HG02678 (cell line): ENCODE measurements at regions not wholly inside any gene's neighbourhood (a gene's known extent, or its start where the extent isn't known, plus 50 kb on each side); places are given as distances from the start of the nearest gene placed in this dataset.
"Not testable (repeated sequence)": the region's sequence is repeated elsewhere in the genome, so short reads cannot be mapped to it uniquely, and the experiment has no call there.

Experiments
- ATAC-seq: cut with Tn5 transposase; IDR thresholded peaks from one replicate; pipeline ENCODE4 v1.9.1; 2021; ENCODE audit warnings: mild to moderate bottlenecking, moderate library complexity; ENCODE audit not compliant: unreplicated experiment

DNA sequence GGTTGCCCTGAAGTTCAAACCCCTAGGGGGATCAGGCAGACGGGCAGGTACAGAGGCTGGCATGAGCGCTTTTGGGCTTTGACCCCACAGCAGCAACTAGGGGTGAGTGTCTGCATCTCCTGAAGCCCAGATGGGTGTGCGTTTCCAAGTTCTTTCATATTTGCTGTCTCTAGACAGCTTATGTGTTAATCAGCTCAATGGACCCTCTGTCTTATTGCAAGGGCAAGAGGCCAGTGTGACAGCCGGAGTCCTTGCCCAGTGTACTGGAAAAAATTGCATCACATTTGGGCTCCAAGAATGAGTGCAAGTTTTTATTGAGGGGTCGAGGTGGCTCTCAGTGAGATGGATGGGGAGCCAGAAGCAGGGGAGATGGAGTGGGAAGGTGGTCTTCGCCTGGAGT, 1863.7 kb upstream of the RAG2 start:
- ATAC-seq, result no peak

DNA sequence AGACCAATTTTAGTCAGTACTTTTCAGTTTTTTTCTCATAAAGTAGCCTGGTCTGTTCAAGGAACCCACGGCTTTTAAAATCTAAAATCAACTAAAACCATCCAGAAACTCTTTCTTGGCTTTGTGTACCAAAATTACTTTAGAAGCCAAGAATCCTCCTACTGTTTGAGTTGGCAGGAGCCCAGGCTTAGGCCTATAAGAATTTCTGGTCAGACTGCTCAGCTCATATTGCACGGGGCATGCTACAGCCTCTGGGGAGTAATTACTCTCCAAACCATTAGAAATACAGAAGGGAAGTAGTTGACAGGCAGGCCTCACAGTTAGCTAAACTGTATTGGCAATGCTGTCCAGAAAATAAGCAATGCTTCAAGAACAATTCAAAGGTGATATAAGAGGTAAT, 1862.9 kb upstream of the RAG2 start:
- no peak for ATAC-seq

DNA sequence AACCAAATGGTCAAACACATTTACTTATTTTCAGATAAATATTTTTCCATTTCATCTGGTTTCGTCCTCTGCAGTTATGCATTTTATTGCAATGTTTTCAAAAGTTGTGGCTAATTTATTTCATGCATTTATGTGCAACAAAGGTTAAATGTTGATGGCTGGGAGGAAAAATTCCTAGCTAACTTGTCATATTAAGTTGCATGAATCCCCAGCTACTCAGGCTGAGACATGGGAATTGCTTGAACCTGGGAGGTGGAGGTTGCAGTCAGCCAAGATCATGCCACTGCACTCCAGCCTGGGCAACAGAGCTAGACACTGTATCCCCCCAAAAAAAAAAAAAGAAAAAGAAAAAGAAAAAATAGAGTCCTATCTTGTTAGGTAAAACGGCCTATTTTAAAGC, 1862.4 kb upstream of the RAG2 start:
- ATAC-seq, result no peak

DNA sequence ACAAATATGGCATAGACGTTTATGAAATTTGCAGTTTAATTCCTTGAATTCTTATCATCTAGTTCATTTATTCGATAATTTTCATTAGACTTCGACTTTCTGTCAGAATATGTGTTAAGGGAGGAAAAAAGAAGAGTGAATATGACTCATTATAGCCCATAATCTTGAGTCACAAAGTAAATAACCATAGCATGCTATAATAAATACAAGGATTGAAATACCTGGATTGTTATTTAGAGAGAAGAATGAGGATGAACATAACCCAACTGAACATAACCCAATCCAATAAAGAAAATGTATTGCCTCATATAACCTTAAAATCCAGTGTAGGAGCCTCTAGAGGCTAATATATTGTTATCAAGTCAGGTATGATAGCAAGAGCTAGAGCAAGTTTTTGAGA, 1858.3 kb upstream of the RAG2 start:
- no peak for ATAC-seq

DNA sequence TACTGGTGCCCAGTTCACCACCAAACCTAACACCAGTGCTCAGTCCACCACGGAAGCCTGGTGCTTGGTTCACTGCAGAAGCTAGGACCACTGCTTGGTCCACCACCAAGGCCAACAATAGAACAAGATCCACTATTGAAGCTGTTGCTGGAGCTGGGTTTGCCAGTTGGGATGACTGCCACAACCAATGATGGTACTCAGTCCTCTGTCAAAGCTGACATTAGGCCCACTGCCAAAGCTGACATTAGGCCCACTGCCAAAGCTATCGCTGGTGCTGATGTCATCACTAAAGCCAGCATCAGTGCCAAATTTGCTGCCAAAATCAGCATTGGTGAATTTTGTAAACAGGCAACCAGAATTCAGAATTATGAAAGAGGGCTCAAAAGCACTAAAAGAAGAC, 1850.2 kb upstream of the RAG2 start:
- ATAC-seq, result no peak

DNA sequence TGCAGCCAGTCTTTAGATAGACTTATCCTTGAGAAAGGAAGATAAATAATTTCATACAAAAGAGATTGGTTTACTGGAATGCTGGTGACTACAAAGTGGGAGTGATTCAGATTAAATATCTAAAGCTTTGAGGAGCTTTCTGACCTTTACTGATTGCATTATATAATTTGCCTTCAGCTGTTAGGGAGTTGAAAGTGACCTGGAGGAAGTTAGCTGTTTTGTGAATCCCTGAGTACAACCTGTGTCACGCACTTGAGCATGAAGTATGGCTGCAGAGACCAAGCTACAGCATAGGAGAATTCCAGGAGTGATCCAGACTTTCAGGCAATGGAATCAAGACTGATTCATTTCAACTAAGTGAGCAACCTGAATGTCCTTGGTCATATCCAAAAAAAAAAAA, 1848.3 kb upstream of the RAG2 start:
- ATAC-seq, result no peak

DNA sequence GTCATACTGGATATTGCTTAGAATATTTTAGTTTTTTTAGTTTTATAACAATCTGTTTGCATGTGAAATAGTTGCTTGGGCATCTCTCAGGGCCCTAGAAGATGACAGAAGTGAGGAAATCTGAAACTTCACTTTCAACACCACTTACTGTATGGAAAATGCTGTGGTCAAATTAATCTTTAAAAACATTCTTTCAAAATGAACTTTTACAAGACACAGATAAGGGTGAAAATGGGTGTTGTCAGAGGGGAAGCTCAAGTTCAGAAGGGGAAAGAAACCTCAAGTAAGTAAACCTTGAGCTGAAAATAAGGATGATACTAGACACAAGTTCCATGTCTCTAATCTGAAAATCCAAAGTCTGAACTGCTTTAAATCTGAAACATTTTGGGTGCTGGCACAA, 1840.1 kb upstream of the RAG2 start:
- no peak for ATAC-seq

DNA sequence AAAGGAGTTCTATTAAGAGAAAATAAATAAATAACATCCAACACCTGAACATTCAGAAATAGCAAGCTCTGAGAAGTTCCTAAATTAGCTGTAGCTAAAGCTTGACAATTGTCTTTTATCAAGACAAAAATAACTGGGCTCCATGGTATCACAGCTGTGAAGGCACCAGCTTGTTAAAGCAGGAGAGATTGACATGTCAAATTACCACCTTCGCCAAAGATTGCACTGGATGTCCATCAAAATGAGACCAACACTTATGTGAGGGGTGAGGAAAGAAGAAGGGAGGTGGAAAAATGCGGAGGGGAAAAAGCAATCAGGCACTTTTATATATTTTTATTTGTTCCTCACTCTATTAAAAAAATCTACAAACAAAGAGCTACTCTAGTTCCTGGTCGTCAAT, 1827.5 kb upstream of the RAG2 start:
- no peak for ATAC-seq

DNA sequence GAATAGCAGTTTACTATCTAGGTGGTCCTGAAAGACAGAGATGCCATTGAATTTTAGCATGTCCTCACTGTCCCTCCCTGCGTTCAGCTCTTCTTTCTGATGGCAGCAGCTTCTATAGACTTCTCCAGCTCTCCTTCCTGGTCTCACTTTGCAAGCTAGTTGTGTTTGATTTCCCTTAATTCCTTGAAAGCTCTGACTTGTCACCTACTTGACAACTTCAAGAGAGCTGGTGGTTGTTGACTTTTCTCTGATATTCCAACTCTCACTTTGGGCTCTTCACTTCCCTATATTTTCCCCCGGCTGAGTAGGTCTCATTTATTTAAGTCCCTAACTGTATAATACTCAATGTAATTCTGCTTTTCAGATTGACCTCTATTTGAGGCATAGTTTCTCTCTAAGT, 1825.0 kb upstream of the RAG2 start:
- no peak for ATAC-seq

DNA sequence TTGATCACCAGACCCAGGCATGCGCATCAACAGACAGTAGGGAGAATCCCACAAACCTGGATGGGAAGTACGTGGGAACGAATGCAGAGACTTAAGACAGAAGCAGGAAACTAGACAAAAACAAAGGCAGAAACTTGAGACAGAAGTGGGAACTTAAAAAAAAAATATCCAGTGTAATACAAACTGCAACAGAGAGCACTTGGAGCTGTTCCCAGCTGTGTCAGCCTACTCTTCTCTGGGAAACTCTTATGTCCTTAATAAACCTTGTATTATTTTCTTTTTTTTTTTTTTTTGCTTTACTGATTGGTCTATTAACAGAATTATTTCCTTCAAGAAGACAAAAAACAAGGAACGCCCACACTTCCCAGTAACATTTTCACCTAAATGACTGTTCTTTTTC, 1818.1 kb upstream of the RAG2 start:
- ATAC-seq, result no peak

DNA sequence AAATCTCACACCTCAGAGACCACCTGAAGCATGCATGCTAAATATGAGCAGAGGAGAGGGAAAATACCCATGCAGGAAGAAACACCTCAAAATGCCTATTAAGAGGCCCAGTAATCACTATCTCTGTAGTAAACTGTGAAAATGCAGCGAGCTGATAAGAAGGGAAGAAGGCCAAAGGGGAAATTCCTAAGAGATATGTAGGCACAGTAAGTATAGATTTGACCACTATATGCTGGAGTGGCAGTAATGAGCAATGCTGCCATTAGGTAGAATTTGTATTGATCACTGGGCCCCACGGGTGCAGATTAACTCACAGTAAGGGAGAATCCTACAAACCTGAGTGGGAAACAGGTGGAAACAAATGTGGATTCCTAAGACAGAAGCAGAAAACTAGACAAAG, 1813.1 kb upstream of the RAG2 start:
- no peak for ATAC-seq

DNA sequence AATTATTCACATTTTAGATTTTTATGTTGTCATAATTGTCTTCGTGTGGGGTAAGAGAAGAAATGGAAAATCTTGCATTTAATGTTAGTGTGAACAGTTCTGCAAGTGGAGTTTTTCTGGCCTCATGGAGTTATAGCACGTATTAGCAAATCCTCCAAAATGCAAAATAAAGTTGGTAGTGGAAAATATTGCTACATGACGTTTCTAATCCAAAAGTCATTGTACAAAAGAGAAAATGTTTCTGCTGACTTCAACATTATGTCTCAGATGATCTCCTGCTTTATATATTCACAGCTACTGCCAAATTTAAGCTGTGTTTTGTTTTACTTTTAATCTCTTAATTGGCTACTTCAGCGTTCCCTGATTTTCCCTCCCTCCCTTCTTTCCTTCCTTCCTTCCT, 1804.0 kb upstream of the RAG2 start:
- no peak for ATAC-seq

DNA sequence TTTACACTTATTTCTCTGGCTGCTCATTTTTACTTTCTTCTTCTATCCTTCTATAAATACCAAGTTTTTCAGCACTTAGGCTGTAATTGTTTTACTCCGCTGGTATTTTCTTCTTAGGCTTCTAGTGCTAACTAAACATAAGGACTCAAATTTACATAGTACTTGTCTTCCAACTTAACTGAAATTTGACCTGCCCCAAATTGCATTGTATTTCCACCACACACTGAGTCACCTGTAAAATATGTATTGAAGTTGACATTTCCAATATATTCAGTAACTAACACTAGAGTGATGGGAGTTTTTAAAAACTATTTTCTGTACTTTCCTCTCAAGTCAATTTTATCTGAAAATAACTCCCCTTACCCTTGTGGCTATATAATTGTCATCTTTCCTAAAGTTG, 1794.1 kb upstream of the RAG2 start:
- ATAC-seq, result no peak

DNA sequence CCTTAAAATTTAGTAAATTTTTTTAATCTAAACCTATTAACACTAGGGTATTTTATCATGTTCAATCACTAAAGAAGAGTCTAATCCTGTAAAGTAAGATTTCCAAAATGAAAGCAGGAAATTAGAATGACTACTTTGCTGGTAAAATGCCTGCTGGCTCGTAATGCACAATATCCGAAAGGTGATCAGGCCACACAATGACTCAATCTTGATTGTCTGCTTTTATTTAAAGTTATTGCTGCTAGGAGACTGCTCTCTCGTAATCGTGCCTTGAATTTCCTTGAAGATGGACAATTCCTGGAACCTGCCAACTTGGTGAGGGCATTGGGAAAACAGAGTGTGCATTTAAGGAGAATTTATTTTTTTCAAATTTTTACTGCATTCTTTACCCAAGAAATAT, 1786.5 kb upstream of the RAG2 start:
- ATAC-seq, result no peak

DNA sequence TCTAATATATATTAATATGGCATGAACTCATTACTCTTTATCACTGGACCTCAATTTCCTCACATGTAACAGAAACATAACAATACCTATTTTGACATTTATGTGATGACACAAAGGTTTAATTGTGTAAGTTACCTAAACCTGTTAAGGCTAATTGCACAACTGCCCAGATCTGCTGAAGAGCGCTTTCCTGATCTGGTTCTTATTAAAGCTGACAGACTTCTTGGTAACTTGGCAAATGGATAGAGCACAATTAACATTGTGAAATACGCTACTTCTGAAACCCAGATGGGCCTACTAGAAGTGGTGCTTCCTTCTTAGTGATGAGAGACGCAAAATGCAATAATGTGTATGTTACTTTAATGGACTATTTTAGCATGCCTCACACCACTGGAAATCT, 1767.2 kb upstream of the RAG2 start:
- no peak for ATAC-seq

DNA sequence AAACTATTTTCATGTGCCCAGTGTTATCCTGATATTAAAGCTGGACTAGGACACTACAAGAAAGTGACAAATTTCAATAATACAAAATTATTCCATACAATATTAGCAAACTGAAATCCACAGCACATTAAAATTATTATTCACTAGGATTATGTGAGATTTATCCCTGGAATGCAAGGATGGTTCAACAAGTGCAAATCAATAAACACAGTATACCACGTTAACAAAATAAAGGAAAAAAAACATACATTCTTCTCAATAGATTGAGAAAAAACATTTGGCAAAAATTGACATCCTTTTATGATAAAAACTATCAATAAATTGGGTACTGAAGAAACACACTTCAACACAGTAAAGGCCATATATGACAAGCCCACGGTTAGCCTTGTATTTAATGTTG, 1758.2 kb upstream of the RAG2 start:
- no peak for ATAC-seq

DNA sequence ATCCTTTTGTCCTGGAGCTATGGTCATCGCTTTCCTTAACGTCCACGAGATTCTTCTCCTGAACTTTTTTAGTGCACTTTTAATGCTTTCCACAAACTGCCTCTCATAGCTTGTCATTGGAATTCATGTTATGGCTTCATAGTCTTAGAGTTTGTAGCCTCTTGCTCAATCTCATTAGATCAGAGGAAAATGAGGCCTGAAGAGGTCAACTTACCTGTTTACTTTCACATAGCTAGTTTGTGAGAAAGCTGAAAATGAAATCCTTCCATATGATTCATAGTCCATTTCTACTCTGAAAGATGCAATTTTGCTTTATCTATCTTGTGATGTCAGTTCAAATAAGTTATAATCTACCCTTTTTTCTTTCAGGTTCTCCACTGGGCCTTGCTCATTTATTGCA, 1747.2 kb upstream of the RAG2 start:
- no peak for ATAC-seq

DNA sequence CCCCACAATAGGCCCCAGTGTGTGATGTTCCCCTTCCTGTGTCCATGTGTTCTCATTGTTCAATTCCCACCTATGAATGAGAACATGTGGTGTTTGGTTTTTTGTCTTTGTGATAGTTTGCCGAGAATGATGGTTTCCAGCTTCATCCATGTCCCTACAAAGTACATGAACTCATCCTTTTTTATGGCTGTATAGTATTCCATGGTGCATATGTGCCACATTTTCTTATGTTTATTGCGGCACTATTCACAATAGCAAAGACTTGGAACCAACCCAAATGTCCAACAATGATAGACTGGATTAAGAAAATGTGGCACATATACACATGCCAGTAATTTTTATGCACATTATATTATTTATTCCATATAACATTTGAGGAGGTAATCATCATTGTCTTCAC, 1743.6 kb upstream of the RAG2 start:
- ATAC-seq, result not testable (repeated sequence)

DNA sequence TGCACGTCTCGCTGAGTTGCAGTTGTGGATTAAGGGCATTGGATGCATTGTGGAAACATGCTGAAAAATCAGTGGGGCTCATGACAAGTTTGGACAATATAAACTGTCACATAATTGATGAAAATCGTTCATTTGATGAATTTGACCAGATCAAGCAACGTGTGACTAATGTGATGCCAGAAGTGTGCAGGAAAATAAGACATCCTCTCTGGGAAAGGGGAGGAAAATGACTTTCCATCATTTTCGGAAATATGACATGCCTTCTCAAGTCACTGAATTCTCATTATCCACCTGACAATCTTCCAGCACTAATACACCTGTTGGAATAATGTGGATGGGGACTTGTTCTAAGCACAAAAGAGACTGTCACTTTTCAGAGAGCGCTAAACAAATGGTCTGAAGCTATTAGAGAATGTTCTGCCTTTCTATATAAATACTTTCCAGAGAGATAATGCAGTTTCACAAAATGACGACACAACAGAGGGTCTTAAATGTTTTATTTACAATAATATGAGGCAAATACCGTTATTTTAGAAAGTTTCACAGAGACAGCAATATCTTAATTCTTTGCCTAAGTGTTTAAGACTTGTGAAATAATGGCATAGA, 1741.9 kb upstream of the RAG2 start:
- ATAC-seq, result no peak

DNA sequence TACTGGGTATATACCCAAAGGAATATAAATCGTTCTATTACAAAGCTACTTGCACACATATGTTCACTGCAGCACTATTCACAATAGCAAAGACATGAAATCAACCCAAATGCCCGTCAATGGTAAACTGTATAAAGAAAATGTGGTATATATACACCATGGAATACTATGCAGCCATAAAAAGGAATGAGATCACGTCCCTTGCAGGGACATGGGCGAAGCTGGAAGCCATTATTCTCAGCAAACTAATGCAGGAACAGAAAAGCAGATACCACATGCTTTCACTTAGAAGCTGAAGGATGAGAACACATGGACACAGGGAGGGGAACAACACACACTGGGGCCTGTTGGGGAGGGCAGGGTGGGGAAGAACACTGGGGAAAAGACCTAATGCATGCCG, 1740.0 kb upstream of the RAG2 start:
- ATAC-seq, result not testable (repeated sequence)

DNA sequence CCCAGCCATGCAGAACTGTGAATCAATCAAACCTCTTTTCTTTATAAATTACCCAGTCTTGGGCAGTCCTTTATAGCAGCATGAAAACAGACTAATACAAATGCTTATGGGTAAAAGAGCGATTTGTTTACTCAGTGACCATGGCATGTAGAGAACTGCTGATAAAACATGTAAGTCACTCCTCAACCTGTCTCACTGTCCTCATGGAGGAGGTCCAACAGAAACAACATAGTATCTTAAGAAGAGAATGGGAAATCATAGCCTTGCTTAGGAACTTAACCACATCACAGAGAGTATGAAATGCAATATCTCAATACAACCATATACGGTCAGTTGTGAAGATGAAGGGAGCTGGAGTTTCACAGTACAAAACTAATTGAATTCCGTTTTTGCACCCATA, 1734.0 kb upstream of the RAG2 start:
- ATAC-seq, result no peak

DNA sequence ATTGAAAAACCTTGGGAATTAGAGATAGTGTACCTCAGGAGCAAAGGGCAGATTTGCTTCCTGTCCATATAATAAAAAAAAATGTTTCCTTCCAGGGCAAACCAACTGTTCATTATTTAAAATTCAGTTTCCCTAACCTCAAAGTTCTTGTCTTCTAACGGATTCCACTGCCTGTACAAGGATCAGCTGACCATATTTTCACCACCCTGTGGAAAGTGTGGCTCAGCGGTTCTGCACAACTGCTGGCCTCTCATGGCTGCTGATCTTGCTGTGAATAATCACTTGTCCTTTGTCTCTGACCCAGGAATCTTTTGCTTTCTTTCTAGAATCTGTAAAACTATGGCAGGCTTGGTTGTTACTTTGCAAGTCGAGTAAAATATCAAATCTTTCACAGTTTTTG, 1732.5 kb upstream of the RAG2 start:
- no peak for ATAC-seq

DNA sequence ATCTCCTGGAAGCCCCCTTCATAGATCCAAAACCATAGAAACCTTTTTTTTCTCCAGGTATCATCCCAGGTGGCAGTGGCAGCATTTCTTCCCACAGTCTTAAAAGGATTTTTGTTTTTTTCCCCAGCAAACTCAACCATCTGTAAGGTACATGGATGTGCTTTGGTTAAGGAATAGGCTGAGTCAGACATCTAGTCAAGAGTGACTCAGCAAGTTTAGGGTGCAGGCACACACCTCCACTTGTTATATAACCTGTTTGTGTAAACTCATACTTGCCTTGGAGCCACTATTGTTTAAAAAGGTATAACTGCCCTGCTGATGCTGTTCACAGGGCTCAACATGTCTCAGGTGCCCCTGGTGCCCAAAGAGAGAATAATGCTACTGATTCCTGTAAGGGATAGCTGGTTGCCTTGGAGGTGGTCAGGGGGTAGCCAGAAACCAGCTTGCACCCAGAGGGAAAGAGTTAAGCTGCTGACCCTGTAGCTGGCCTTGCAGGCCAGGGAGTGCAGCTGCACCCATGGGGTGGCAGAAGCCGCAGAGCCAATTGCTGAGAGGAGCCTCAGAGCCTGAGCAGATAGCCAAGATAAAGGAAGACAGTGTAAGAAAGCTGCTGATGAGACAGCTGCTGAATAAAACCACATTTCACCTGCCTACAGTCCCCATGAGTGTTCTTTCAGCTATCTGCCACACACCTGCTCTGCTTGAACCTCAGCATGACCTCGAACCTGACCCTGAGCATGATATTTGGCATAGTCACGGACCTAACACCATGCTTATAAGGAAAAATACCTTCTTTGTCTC, 1726.1 kb upstream of the RAG2 start:
- no peak for ATAC-seq
